NB4 (cell line): ENCODE measurements at regions not wholly inside any gene's neighbourhood (a gene's known extent, or its start where the extent isn't known, plus 50 kb on each side); places are given as distances from the start of the nearest gene placed in this dataset.
"Not testable (repeated sequence)": the region's sequence is repeated elsewhere in the genome, so short reads cannot be mapped to it uniquely, and the experiment has no call there.

ENCODE experiments used
- DNase-seq: peaks from one replicate; pipeline ENCODE4 v3.0.0; 2010; ENCODE audit warnings: low read depth
- H3K4me3 ChIP-seq: one replicate; pipeline ENCODE4 v1.5.1; 2011; ENCODE audit warnings: mild to moderate bottlenecking, low read depth, low read length, moderate library complexity
- MYC ChIP-seq: IDR thresholded peaks from 2 replicates; pipeline ENCODE4 v1.6.1; 2011; ENCODE audit warnings: low read depth, low read length
- POLR2A ChIP-seq: IDR thresholded peaks from 2 replicates; pipeline ENCODE4 v1.6.1; 2011; ENCODE audit warnings: mild to moderate bottlenecking; ENCODE audit not compliant: insufficient read length; ENCODE audit errors: extremely low read depth
- TF ChIP-seq, protein P1 (sequence below): IDR thresholded peaks from 2 replicates; pipeline ENCODE4 v1.6.1; 2011; ENCODE audit warnings: low read depth, low read length
- TF ChIP-seq, protein P2 (sequence below): IDR thresholded peaks from one replicate; pipeline ENCODE4 v1.5.1; 2012; ENCODE audit warnings: low read depth, low read length

DNA sequence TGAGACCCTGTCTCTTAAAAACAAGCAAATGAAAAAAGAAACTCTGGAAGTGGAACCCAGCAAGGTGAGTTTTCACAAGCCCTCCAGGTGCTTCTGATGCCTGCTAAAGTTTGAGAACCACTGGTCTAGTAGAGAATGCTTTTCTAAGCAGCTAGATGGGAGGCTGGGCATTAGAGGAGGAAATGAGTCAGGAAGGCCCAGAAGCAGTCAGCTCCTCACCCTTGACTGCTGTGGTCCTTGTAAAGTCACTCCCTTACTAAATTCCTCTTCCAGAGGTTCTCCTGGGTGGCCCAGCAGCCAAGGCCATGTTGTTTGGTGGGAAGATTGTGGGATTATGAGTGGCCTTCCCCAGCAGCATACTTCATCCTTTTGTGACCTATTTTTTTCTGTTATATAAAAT is 52.0 kb upstream of the FYN start:
- TF ChIP-seq MYC (no peak), POLR2A (no peak)
- TF ChIP-seq, protein P1, sequence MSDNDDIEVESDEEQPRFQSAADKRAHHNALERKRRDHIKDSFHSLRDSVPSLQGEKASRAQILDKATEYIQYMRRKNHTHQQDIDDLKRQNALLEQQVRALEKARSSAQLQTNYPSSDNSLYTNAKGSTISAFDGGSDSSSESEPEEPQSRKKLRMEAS, result no peak
- TF ChIP-seq, protein P2, sequence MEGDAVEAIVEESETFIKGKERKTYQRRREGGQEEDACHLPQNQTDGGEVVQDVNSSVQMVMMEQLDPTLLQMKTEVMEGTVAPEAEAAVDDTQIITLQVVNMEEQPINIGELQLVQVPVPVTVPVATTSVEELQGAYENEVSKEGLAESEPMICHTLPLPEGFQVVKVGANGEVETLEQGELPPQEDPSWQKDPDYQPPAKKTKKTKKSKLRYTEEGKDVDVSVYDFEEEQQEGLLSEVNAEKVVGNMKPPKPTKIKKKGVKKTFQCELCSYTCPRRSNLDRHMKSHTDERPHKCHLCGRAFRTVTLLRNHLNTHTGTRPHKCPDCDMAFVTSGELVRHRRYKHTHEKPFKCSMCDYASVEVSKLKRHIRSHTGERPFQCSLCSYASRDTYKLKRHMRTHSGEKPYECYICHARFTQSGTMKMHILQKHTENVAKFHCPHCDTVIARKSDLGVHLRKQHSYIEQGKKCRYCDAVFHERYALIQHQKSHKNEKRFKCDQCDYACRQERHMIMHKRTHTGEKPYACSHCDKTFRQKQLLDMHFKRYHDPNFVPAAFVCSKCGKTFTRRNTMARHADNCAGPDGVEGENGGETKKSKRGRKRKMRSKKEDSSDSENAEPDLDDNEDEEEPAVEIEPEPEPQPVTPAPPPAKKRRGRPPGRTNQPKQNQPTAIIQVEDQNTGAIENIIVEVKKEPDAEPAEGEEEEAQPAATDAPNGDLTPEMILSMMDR, result no peak
- DNase-seq, result peak; percentile 75
- H3K4me3 ChIP-seq, result no peak overlapping the region

DNA sequence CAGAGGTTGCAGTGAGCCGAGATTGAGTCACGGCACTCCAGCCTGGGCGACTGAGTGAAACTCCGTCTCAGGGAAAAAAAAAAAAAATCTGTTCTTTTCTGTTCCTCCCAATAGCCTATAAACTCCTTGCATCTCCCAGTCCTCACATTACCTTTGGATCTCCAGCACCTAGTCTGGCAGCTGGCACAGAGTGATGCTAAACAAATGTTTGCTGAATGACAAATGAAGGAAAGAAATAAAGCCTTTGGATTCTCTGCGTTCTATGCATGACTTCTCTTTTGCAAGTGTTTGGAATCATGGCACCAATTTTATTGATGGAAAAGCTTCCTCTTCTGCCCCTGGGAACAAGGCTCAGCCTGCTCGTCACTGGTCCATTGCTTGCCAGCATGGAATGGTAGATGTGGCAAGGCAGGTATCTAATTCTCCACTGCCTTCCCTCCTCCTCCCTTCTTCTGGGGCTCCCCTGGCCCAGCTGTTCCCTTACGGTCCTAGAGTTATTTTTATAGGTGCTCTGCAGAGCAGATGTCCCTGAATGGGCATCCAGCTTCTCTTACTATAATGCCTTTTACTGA is 53.6 kb upstream of the FYN start:
- TF ChIP-seq MYC, result no peak
- TF ChIP-seq, protein P2, result no peak
- no peak for DNase-seq
- no peak overlapping the region for H3K4me3 ChIP-seq

GRCh38 chr6:111927321-111927720 is 54.1 kb upstream of the FYN start:
- TF ChIP-seq POLR2A (no peak), MYC (no peak)
- TF ChIP-seq, protein P1, result no peak
- TF ChIP-seq, protein P2, result no peak
- DNase-seq, result no peak
- no peak overlapping the region for H3K4me3 ChIP-seq

DNA sequence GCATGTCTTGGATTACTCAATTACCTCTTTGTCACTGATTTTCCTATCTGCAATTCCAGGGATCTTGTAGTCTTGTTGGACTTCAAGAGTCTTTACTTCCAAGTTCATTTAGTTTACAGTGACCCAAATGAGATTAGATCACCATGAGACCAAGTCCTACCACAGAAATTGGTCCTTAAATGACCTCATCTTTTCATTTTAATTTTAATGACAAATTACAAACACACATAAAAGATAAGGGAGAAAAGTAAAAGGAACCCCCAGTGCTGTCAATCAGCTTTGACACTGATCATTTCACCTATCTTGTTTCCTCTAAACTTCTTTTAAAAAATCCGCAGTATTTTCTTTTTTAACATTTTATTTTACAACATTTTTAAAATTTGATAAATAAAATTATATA is 54.9 kb upstream of the FYN start:
- DNase-seq, result no peak
- no peak for TF ChIP-seq POLR2A
- no peak for TF ChIP-seq MYC
- TF ChIP-seq, protein P1, result no peak
- TF ChIP-seq, protein P2, result no peak

GRCh38 chr6:111934611-111935010 is 61.4 kb upstream of the FYN start:
- DNase-seq, H3K4me3 ChIP-seq: not testable (repeated sequence)

More for the DNA sequence above, 54.9 kb upstream of the FYN start:
- H3K4me3 ChIP-seq, result no peak overlapping the region

DNA sequence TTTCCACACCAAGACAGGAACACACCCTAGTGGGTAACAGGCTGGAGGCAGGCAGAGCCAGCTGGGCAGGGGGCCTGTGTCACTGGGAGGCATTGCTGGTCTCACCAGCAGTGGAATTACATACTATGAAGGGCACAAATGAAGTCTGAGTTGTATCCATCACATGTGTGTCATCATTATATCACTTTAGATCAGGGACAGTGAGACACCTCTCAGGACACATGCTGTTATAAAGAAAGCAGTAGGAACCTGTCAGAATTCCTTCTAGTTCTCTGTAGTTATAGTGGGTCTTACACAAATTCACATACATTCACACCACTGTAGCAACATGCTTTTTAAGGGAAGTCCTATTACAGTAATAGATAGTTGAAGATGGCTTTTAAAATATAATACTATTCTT is 63.5 kb upstream of the FYN start:
- TF ChIP-seq MYC (no peak), POLR2A (no peak)
- TF ChIP-seq, protein P1, result no peak
- TF ChIP-seq, protein P2, result no peak
- no peak for DNase-seq
- no peak overlapping the region for H3K4me3 ChIP-seq
